Peyer's patch (tissue), 4 donors: ENCODE measurements at regions not wholly inside any gene's neighbourhood (a gene's known extent, or its start where the extent isn't known, plus 50 kb on each side); places are given as distances from the start of the nearest gene placed in this dataset.

ENCODE experiments used
- POLR2A ChIP-seq, 2 donors: fragments of 450-650 bp; IDR thresholded peaks; one replicate each; pipeline ENCODE4 v1.5.1; 2017; ENCODE audit warnings: antibody characterized with exemption in 2 of 2, mild to moderate bottlenecking in 2 of 2, moderate library complexity in 2 of 2
- TF ChIP-seq, protein P1 (sequence below), 6 experiments: fragments of 450-650 bp in 4 of 6; fragments of 200-600 bp in 2 of 6; sonication (generic) in 1 of 6; IDR thresholded peaks; one replicate each; pipeline ENCODE4 v1.5.1; 2017 to 2019; ENCODE audit warnings: antibody characterized with exemption in 6 of 6, mild to moderate bottlenecking in 3 of 6, moderate library complexity in 1 of 6

- TF ChIP-seq, protein P1, sequence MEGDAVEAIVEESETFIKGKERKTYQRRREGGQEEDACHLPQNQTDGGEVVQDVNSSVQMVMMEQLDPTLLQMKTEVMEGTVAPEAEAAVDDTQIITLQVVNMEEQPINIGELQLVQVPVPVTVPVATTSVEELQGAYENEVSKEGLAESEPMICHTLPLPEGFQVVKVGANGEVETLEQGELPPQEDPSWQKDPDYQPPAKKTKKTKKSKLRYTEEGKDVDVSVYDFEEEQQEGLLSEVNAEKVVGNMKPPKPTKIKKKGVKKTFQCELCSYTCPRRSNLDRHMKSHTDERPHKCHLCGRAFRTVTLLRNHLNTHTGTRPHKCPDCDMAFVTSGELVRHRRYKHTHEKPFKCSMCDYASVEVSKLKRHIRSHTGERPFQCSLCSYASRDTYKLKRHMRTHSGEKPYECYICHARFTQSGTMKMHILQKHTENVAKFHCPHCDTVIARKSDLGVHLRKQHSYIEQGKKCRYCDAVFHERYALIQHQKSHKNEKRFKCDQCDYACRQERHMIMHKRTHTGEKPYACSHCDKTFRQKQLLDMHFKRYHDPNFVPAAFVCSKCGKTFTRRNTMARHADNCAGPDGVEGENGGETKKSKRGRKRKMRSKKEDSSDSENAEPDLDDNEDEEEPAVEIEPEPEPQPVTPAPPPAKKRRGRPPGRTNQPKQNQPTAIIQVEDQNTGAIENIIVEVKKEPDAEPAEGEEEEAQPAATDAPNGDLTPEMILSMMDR (IDR thresholded peaks at IDR 0.05) = no peak
- TF ChIP-seq POLR2A (IDR thresholded peaks at IDR 0.05) = no peak
Measured at GRCh38 chr7:69025249-69025648, 573.0 kb upstream of the AUTS2 start.
